Stimulated activated CD4-positive, alpha-beta T cell treated with anti-CD3 and anti-CD28 coated beads, Interleukin-12 subunit alpha, Interleukin-12 subunit beta, amount 100 ng/mL, for 48 hours (primary cell): ENCODE measurements at regions not wholly inside any gene's neighbourhood (a gene's known extent, or its start where the extent isn't known, plus 50 kb on each side); places are given as distances from the start of the nearest gene placed in this dataset.
A peak's percentile ranks its signal among the peaks of the same experiment; 100 is the strongest.
"Not testable (repeated sequence)": the region's sequence is repeated elsewhere in the genome, so short reads cannot be mapped to it uniquely, and the experiment has no call there.

Experiments used
- DNase-seq, 3 donors: peaks; one replicate each; pipeline ENCODE4 v3.0.0-alpha.2; 2020; ENCODE audit warnings: low read depth in 2 of 3, low spot score in 1 of 3

GRCh38 chr16:13453938-13454553, 465.9 kb upstream of the ERCC4 start:
- peak in 2 of 3 donors; percentile 1 to 30 for DNase-seq

- DNase-seq: no peak
Measured at GRCh38 chr16:13463619-13464018, 456.3 kb upstream of the ERCC4 start.

- DNase-seq: no peak
Measured at GRCh38 chr16:13471036-13471435, 448.9 kb upstream of the ERCC4 start.

- no peak for DNase-seq
Measured at GRCh38 chr16:13478991-13479390, 441.0 kb upstream of the ERCC4 start.

- no peak for DNase-seq
Measured at GRCh38 chr16:13479549-13479948, 440.4 kb upstream of the ERCC4 start.

- no peak for DNase-seq
Measured at GRCh38 chr16:13480801-13481200, 439.2 kb upstream of the ERCC4 start.

- no peak for DNase-seq
Measured at GRCh38 chr16:13483121-13483520, 436.8 kb upstream of the ERCC4 start.

GRCh38 chr16:13489416-13489815, 430.5 kb upstream of the ERCC4 start:
- DNase-seq: not testable (repeated sequence)

DNA sequence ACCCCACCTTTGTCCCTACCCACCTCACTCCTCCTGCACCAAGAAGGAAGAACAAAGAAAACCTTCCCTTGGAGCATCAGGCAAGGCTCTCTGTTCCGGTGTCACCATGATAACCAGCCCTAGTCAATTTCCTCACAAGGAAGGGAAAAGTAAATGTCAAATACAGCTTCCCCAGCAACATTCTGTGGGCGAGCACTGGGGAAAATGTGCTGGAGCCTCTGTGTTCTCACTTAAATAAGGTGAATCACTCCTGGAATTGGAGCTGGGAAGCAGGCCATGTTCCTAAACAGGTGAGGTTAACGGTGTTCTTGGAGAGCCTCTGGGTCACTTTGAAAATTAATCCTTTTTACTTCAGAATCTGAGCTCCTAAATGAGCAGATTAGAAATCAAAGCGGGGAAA, 427.9 kb upstream of the ERCC4 start:
- DNase-seq: no peak

DNA sequence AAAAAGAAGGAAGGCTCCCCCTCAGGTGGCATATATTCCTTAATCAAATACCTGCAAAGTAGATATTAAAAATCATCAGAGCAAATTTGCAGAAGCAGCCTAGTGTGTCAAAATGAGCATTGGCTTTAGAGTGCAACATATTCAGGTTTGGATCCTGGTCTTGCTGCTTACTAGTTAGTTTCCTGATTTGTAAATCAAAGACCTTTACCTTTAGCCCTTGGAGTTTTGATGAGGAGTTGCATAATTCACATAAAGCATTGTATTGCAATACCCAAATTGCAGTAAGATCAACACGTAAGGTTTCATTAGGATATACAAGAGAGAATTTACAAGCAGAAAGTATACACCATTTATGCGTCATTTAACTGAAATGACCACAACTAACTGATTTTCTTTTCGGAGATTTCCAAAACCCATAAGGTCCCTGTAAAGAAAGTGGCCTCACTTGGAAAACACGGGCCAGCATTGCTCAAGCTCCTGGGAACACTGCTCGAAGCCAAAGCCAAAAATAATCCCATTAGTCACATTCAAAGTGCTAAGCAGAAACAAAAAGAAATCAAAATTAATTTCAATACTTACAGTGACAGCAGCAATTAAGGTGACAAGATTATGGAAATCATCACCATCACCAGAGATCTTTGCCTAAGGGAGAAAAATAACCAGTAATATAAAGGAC, 415.9 kb upstream of the ERCC4 start:
- DNase-seq: no peak

DNA sequence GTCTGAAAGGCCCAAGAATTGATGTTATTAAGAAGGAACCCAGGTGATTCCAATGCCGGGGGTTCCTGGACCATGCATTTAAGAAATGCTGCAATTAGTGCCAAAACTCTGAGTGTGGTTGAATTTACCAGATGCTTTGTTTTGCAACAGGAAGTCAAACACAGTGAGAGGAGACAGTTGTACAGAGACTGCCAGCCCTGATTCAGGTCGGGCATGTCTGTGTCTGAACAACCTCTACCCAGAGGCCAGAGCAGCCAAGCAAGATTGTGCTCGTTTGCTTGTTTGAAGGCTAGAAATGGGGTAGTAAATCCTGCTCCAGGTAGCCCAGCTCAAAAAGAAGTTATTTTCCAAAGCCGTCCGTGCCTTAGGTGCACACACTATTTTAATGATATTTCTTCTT, 412.4 kb upstream of the ERCC4 start:
- no peak for DNase-seq

GRCh38 chr16:13510425-13511151, 409.4 kb upstream of the ERCC4 start:
- DNase-seq: no peak

DNA sequence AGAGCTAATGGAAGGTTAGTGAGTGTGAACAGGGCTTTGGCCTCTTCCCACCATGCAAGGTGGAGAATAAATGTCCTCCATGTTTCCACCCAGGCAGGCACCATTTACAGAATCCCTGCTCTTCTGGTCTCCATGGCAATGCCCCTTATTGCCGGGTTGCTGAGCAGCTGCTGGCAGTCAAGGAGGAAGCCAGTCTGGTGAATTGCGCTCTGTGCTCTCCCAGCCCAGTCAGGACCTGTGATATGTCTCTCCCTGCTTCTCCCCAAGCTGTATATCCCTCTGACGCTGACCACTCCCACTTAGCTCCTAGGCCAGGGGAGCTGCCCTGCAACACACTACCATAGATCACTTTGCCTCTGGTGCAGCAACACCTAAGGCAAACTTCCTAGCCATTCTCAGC, 402.1 kb upstream of the ERCC4 start:
- no peak for DNase-seq

DNA sequence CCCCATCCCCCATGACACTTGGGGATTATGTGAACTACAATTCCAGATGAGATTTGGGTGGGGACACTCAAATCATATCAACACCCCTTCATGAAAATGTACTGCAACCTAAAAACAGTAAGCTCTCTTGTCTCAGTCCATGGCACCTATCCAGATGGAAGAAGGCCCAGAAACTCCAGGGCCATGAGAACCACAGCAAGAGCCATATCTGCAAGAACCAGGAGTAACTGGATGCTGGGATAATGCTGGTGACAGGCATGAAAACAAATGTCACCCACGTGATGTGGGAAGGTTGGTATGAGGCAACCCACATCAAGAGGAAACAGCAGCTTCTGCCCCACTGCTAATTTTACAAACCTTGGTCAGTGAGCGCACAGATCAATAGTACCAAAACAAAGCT, 400.1 kb upstream of the ERCC4 start:
- DNase-seq: no peak

DNA sequence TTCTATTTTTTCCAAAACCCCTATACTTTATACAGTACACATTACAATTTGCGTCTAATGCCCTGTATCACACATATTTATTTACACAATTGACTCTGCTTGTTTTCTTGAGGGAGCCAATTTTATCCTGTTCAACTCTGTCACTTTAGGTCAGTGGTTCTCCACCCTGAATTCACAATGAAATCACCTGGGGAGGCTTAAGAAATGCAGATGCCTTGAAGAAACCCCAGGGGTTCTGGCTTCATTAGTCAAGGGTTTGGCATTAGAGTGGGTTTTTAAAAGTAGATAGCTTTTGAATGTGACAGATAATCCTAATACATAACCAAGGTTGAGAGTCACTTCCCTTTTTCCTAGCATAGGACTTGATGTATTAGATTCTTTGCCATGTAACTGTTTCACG, 398.6 kb upstream of the ERCC4 start:
- no peak for DNase-seq

DNA sequence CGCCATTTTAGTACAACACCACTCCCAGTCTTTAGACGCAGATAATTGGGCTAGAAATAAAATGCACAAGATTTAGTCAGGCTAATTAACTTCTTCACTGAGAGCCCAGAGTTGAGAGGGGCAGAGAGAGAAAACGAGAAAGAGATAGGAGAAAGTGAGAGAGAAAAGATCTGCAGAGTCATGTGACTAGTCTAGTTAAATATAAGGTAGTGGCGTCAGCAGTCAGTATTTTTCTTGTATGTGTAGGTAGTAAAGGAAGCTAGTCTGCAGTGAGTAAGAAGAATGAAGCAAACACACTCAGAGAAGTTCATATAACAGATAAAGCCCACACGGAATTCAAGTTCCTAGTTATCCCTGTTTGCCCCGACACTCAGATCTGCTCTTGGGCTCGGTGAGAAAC, 392.6 kb upstream of the ERCC4 start:
- no peak for DNase-seq

DNA sequence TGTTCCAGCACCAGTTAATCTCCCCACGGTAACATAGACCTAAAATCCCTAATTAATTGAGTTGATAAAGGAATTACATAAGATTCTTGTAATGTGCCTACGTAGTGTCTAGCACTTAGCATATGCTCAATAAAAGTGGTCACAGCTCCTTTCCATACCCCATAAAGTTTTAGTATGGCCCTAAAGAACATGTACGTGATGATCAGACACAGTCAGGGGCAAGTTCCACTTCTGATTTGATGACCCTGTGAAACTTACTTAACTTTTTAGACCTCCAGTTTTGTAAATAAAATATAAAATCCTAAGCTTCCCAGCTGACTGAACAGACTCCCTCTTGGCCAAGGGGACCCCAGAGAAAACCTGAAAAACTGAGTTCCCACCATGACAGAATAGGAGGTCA, 391.3 kb upstream of the ERCC4 start:
- DNase-seq: no peak

- DNase-seq: no peak
Measured at GRCh38 chr16:13529193-13529982, 390.6 kb upstream of the ERCC4 start.

DNA sequence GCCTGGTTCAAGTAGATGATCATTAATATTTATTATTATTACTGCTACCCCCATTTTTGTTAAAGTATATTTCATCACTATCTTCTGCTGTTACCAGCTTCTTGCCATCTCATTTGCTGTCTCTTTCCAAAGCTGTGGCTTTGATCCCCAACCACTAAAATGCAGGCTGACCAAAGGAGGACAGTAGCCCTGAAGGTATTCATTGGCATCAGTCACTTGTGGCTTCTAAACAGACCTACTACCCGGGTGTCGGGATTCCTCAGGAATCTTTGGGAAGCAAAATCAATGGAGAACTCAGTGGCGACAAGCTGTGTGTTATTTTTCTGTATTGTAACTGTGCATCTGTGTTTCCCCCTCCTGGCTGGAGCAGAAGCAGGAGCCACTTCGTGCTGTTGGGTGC, 379.2 kb upstream of the ERCC4 start:
- DNase-seq: no peak

- DNase-seq: no peak
Measured at GRCh38 chr16:13542284-13542683, 377.7 kb upstream of the ERCC4 start.

- no peak for DNase-seq
Measured at GRCh38 chr16:13543850-13544249, 376.1 kb upstream of the ERCC4 start.

- no peak for DNase-seq
Measured at GRCh38 chr16:13545271-13545670, 374.7 kb upstream of the ERCC4 start.
